PC-9 (cell line): ENCODE measurements at regions not wholly inside any gene's neighbourhood (a gene's known extent, or its start where the extent isn't known, plus 50 kb on each side); places are given as distances from the start of the nearest gene placed in this dataset.

Experiments used
- BruUV-seq: library from RNA; stranded (reverse); fragments of 400-500 nt; replicated peaks from 2 replicates; lab custom pipeline; 2021; lab: Mats Ljungman, UMichigan
- CTCF ChIA-PET: fragments of 300-600 bp; sonication (Branson Sonifier 250); formaldehyde crosslinking; loops from one replicate; lab custom pipeline; 2022; ENCODE audit warnings: antibody characterized with exemption; lab: Charles Lee
- POLR2A ChIA-PET: fragments of 300-600 bp; sonication (Branson Sonifier 250); formaldehyde crosslinking; loops from one replicate; lab custom pipeline; 2022; ENCODE audit warnings: antibody characterized with exemption; ENCODE audit not compliant: unreplicated experiment; lab: Charles Lee
- DNase-seq, 2 experiments: peaks; one replicate each; pipeline versions ENCODE4 v3.0.0 to v3.0.0-alpha.2; 2015 to 2022; ENCODE audit warnings: mixed read lengths in 1 of 2
- H2AFZ ChIP-seq: fragments of 200-600 bp; sonication (generic); 2 replicates; pipeline ENCODE4 v1.8.1; 2017; ENCODE audit warnings: antibody characterized with exemption
- H3F3A ChIP-seq: fragments of 200-600 bp; sonication (generic); 2 replicates; pipeline ENCODE4 v1.8.1; 2017; ENCODE audit warnings: antibody characterized with exemption, mild to moderate bottlenecking, low read depth; ENCODE audit not compliant: insufficient read depth
- H3K27ac ChIP-seq: fragments of 200-600 bp; sonication (generic); 2 replicates; pipeline ENCODE4 v1.6.1; 2016; ENCODE audit warnings: mixed run types
- H3K27me3 ChIP-seq: fragments of 200-600 bp; sonication (generic); 2 replicates; pipeline ENCODE4 v1.6.1; 2016; ENCODE audit warnings: low read depth, mixed run types; ENCODE audit not compliant: insufficient read depth
- H3K36me3 ChIP-seq: fragments of 200-600 bp; sonication (generic); 2 replicates; pipeline ENCODE4 v1.6.1; 2016; ENCODE audit warnings: low read depth, mixed run types
- H3K4me1 ChIP-seq: fragments of 200-600 bp; sonication (generic); replicated peaks from 2 replicates; pipeline ENCODE4 v1.6.1; 2016; ENCODE audit warnings: mixed run types; ENCODE audit not compliant: insufficient read depth
- H3K4me2 ChIP-seq: fragments of 200-600 bp; sonication (generic); 2 replicates; pipeline ENCODE4 v1.6.1; 2017; ENCODE audit warnings: mixed run types
- H3K4me3 ChIP-seq: fragments of 200-600 bp; sonication (generic); 2 replicates; pipeline ENCODE4 v1.6.1; 2016; ENCODE audit warnings: mixed run types
- H3K79me2 ChIP-seq: fragments of 200-600 bp; sonication (generic); 2 replicates; pipeline ENCODE4 v1.6.1; 2017; ENCODE audit warnings: low read depth, mixed run types
- H3K9me2 ChIP-seq: fragments of 200-600 bp; sonication (generic); 2 replicates; pipeline ENCODE4 v1.8.1; 2017; ENCODE audit warnings: mild to moderate bottlenecking; ENCODE audit not compliant: insufficient read depth
- H3K9me3 ChIP-seq: fragments of 200-600 bp; sonication (generic); 2 replicates; pipeline ENCODE4 v1.8.1; 2016; ENCODE audit warnings: low read depth; ENCODE audit not compliant: insufficient read depth
- H4K20me1 ChIP-seq: fragments of 200-600 bp; sonication (generic); 2 replicates; pipeline ENCODE4 v1.8.1; 2017; ENCODE audit not compliant: insufficient read depth
- EZH2 ChIP-seq: fragments of 200-600 bp; sonication (generic); IDR thresholded peaks from 2 replicates; pipeline ENCODE4 v1.8.0; 2017; ENCODE audit warnings: antibody characterized with exemption, low read depth
- intact Hi-C: fragments of 100-400 bp; cut with micrococcal nuclease; formaldehyde crosslinking; loops from one replicate; pipeline ENCODE4 v1.10.0; 2022; ENCODE audit not compliant: unreplicated experiment
- TF ChIP-seq, protein P1 (sequence below): fragments of 200-600 bp; sonication (generic); conservative IDR thresholded peaks from 2 replicates; pipeline ENCODE4 v1.6.1; 2017; ENCODE audit warnings: mixed run types, antibody characterized with exemption, mild to moderate bottlenecking, moderate library complexity

DNA sequence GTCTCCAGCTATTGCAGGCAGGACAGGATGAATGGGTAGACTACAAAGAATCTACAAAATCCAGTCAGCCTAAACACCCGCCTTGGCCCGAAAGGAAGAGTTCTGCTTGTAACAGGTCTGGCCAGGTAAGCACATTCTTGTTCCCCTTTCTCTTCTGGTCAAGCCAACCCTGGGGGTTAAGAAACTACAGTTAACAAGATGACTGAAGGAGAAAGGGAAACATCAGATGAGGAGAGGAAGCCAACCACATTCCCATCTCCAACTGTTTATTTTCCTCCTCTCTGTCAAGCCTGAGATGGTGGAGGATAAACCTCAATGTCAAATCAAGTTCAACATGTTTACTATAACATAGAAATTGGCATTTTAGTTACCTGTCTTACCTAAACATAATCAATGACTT lies 198.9 kb downstream of the IPMK start:
- DNase-seq, result no peak
- no peaks in the 10 kb centered on the region for H3K9me3 ChIP-seq
- POLR2A ChIA-PET, result no interaction called here
- no peak overlapping the region for H3K27ac ChIP-seq
- no peak overlapping the region for H2AFZ ChIP-seq
- no peaks in the 10 kb centered on the region for H3K9me2 ChIP-seq
- BruUV-seq, result no TSS peak
- no peak overlapping the region for H3K4me3 ChIP-seq
- CTCF ChIA-PET, result no interaction called here
- H3K4me1 ChIP-seq, result no peaks in the 10 kb centered on the region
- no peaks in the 10 kb centered on the region for H4K20me1 ChIP-seq
- H3K4me2 ChIP-seq, result no peak overlapping the region
- intact Hi-C loops, result loop anchor here (5.0 kb wide), 2 partner anchors 412 to 487 kb away; no protein-coding TSS in a partner anchor
- TF ChIP-seq, protein P1, sequence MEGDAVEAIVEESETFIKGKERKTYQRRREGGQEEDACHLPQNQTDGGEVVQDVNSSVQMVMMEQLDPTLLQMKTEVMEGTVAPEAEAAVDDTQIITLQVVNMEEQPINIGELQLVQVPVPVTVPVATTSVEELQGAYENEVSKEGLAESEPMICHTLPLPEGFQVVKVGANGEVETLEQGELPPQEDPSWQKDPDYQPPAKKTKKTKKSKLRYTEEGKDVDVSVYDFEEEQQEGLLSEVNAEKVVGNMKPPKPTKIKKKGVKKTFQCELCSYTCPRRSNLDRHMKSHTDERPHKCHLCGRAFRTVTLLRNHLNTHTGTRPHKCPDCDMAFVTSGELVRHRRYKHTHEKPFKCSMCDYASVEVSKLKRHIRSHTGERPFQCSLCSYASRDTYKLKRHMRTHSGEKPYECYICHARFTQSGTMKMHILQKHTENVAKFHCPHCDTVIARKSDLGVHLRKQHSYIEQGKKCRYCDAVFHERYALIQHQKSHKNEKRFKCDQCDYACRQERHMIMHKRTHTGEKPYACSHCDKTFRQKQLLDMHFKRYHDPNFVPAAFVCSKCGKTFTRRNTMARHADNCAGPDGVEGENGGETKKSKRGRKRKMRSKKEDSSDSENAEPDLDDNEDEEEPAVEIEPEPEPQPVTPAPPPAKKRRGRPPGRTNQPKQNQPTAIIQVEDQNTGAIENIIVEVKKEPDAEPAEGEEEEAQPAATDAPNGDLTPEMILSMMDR, result no peak
- no peak for TF ChIP-seq EZH2
- no peaks in the 10 kb centered on the region for H3K79me2 ChIP-seq
- H3F3A ChIP-seq, result no peaks in the 10 kb centered on the region
- no peaks in the 10 kb centered on the region; the same call in 1 of the 2 replicates for H3K27me3 ChIP-seq
- no peaks in the 10 kb centered on the region for H3K36me3 ChIP-seq

DNA sequence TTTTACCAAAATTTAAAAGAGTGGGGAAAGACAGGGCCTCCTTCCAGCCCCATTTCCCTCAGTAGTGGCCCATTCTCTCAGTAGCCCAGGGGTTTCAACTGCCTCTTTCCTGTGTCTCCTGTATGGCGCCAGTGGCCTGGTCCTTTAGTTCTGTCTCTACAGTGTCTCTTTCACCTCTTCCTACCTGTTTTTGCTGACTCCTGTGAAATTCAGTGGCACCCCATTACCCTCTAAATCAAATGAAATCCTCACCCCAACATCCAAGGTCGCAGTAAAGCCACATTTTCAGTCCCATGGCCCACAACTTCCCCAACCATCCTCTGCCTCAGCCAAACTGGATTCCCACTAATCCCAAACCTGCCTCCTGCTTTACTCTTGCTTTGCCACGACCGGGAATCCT lies 200.7 kb downstream of the IPMK start:
- no peaks in the 10 kb centered on the region for H3K4me1 ChIP-seq
- no peaks in the 10 kb centered on the region for H3F3A ChIP-seq
- no peak for DNase-seq
- no peaks in the 10 kb centered on the region for H4K20me1 ChIP-seq
- H3K36me3 ChIP-seq, result no peaks in the 10 kb centered on the region
- TF ChIP-seq, protein P1, result no peak
- no peak for TF ChIP-seq EZH2
- no peak overlapping the region for H3K4me3 ChIP-seq
- no peak overlapping the region for H2AFZ ChIP-seq
- no peaks in the 10 kb centered on the region; the same call in 1 of the 2 replicates for H3K27me3 ChIP-seq
- H3K4me2 ChIP-seq, result no peak overlapping the region
- ChIA-PET POLR2A (no interaction called here), CTCF (no interaction called here)
- intact Hi-C loops, result loop anchor here (5.0 kb wide), 2 partner anchors 410 to 485 kb away; no protein-coding TSS in a partner anchor
- BruUV-seq, result no TSS peak
- no peaks in the 10 kb centered on the region for H3K9me2 ChIP-seq
- no peak overlapping the region for H3K27ac ChIP-seq
- no peaks in the 10 kb centered on the region for H3K79me2 ChIP-seq
- no peaks in the 10 kb centered on the region for H3K9me3 ChIP-seq

DNA sequence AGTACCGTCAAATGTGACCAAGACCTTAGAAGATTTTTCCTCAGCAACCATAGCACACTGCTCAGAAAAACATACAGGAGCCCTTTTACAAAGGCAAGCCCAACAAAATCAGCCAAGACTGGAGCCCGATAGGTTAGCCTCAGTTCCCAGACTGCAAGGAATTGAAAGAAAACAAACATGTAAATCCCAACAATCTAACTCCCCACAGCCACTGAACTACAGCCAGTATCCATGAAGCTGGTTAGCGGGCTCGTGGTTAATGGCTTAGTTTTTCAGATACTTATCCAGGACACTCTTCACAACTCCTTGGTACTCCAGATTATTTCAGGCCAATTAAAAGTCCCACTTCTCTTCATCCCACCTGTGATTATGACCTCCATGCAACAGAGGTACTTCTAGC lies 201.6 kb downstream of the IPMK start:
- Histone ChIP-seq H3K9me2 (no peaks in the 10 kb centered on the region), H3F3A (no peaks in the 10 kb centered on the region), H3K4me3 (no peak overlapping the region), H4K20me1 (no peaks in the 10 kb centered on the region), H3K27me3 (no peaks in the 10 kb centered on the region; the same call in 1 of the 2 replicates), H3K36me3 (no peaks in the 10 kb centered on the region), H3K27ac (no peak overlapping the region), H3K4me1 (no peaks in the 10 kb centered on the region), H2AFZ (no peak overlapping the region), H3K9me3 (no peaks in the 10 kb centered on the region), H3K4me2 (no peak overlapping the region), H3K79me2 (no peaks in the 10 kb centered on the region)
- POLR2A ChIA-PET, result no interaction called here
- DNase-seq, result no peak
- intact Hi-C loops, result loop anchor here (5.0 kb wide), 2 partner anchors 409 to 484 kb away; no protein-coding TSS in a partner anchor
- no TSS peak for BruUV-seq
- TF ChIP-seq EZH2, result no peak
- TF ChIP-seq, protein P1, result no peak
- CTCF ChIA-PET, result interaction anchor here (0.5 kb wide), 1 partner anchor 150 kb away, joined by 3 read pairs; no protein-coding TSS in a partner anchor
